ENCODE measurements at regions not wholly inside any gene's neighbourhood (a gene's known extent, or its start where the extent isn't known, plus 50 kb on each side); places are given as distances from the start of the nearest gene placed in this dataset.
"Not testable (repeated sequence)": the region's sequence is repeated elsewhere in the genome, so short reads cannot be mapped to it uniquely, and the experiment has no call there.

GRCh38 chr11:129711760-129712159, 103.9 kb upstream of the TMEM45B start:
- no peaks in the 10 kb centered on the region for H3K4me1 Mint-ChIP-seq
- H3K4me3 Mint-ChIP-seq, result no peak overlapping the region
- TF ChIP-seq CTCF (IDR thresholded peaks at IDR 0.05; ENCODE audit: unreplicated experiment), result no peak
- peaks cover 2% of the 10 kb centered on the region for H3K36me3 Mint-ChIP-seq
- peaks cover 10% of the 10 kb centered on the region for H3K27me3 Mint-ChIP-seq (ENCODE audit: low read depth)
- H3K9me3 Mint-ChIP-seq, result peaks cover 26% of the 10 kb centered on the region
- no peak for DNase-seq (ENCODE audit: low spot score in 2 of 2, unreplicated experiment in 2 of 2)
- H3K27ac Mint-ChIP-seq, result no peak overlapping the region

DNA sequence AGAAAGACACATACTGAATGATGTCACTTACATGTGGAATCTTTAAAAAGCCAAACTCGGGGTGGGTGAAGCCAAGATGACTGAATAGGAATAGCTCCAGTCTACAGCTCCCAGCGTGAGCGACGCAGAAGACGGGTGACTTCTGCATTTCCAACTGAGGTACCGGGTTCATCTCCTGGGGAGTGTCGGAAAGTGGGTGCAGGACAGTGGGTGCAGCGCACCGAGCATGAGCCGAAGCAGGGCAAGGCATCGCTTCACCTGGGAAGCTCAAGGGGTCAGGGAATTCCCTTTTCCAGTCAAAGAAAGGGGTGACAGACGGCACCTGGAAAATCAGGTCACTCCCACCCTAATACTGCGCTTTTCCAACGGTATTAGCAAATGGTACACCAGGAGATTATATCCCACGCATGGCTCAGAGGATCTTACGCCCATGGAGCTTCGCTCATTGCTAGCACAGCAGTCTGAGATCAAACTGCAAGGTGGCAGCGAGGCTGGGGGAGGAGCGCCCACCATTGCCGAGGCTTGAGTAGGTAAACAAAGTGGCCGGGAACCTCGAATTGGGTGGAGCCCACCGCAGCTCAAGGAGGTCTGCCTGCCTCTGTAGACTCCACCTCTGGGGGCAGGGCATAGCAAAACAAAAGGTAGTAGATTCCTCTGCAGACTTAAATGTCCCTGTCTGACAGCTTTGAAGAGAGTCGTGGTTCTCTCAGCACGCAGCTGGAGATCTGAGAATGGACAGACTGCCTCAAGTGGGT, 103.0 kb upstream of the TMEM45B start:
- not testable (repeated sequence) for H3K4me1 Mint-ChIP-seq, H3K27ac Mint-ChIP-seq, H3K36me3 Mint-ChIP-seq, H3K4me3 Mint-ChIP-seq
- peak in 1 of 2 experiments; percentile 19 for DNase-seq (ENCODE audit: low spot score in 2 of 2, unreplicated experiment in 2 of 2)
- Mint-ChIP-seq H3K9me3 (peaks cover 26% of the 10 kb centered on the region), H3K27me3 (ENCODE audit: low read depth) (peaks cover 10% of the 10 kb centered on the region)

DNA sequence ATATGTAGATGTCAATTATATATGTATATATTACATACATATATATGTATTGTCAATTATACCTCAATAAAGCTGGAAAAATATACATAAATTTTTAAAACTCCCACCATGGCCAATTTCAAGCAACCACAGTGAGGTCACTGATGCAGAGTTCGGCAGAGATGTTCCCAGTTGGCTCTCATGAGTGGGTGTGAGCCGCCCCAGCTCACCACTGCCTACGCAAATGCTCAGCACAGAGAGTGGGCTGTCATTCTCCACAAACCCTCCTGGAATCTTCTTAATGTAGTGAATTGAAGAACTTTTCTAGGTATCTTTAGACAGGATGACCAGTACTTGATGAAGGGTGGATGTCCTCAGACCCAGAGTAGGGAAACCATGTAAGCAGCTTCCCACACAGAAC, 96.6 kb upstream of the TMEM45B start:
- Mint-ChIP-seq H3K4me1 (no peaks in the 10 kb centered on the region), H3K27ac (no peak overlapping the region), H3K9me3 (peaks cover 9% of the 10 kb centered on the region), H3K27me3 (ENCODE audit: low read depth) (peaks cover 18% of the 10 kb centered on the region), H3K4me3 (no peak overlapping the region), H3K36me3 (no peaks in the 10 kb centered on the region)
- TF ChIP-seq CTCF (IDR thresholded peaks at IDR 0.05; ENCODE audit: unreplicated experiment), result no peak
- DNase-seq (ENCODE audit: low spot score in 2 of 2, unreplicated experiment in 2 of 2), result no peak

DNA sequence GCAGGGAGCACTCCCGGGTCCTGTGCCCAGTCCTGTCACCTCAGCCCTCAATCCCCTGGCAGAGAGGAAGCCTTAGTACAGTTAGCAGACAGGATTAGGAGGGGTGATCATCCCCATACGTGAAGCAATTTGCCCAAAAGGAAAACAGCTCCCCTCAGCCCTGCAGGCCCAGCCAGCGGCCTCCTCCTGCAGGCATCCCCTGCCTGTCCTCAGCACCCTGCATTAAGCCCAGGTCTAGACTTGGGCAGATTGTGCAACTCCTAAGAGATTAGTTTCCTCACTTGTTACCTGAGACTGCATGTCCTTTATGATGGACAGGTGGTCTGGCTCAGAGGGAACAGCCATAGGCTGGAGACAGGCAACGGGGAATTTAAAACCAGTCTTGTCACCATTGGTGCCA, 95.5 kb upstream of the TMEM45B start:
- Mint-ChIP-seq H3K4me3 (no peak overlapping the region), H3K4me1 (no peaks in the 10 kb centered on the region), H3K36me3 (no peaks in the 10 kb centered on the region), H3K27ac (no peak overlapping the region), H3K27me3 (ENCODE audit: low read depth) (peaks cover 20% of the 10 kb centered on the region), H3K9me3 (peaks cover 8% of the 10 kb centered on the region)
- TF ChIP-seq CTCF (IDR thresholded peaks at IDR 0.05; ENCODE audit: unreplicated experiment), result no peak
- no peak for DNase-seq (ENCODE audit: low spot score in 2 of 2, unreplicated experiment in 2 of 2)

DNA sequence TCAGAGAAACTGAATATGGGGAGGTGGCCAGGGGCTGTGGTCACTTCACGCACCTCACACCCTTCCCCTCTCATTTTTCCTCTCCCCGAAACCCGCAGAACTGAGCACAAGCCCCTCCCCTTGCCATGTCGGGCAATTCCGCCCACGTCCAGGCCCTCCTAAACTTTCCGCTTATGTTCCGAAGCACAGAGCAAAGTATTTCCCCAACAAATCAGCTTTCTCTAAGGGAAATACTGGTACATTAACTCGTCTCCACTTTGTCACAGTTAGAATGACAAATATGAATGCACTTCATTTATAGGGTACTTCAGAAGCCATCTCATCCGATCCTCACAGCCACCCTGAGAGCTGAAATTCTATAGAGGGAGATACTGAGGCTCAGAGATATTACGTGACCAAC, 94.7 kb upstream of the TMEM45B start:
- Mint-ChIP-seq H3K36me3 (no peaks in the 10 kb centered on the region), H3K9me3 (peaks cover 4% of the 10 kb centered on the region), H3K27me3 (ENCODE audit: low read depth) (peaks cover 20% of the 10 kb centered on the region), H3K27ac (no peak overlapping the region), H3K4me3 (no peak overlapping the region), H3K4me1 (no peaks in the 10 kb centered on the region)
- no peak for DNase-seq (ENCODE audit: low spot score in 2 of 2, unreplicated experiment in 2 of 2)
- TF ChIP-seq CTCF (IDR thresholded peaks at IDR 0.05; ENCODE audit: unreplicated experiment), result no peak

DNA sequence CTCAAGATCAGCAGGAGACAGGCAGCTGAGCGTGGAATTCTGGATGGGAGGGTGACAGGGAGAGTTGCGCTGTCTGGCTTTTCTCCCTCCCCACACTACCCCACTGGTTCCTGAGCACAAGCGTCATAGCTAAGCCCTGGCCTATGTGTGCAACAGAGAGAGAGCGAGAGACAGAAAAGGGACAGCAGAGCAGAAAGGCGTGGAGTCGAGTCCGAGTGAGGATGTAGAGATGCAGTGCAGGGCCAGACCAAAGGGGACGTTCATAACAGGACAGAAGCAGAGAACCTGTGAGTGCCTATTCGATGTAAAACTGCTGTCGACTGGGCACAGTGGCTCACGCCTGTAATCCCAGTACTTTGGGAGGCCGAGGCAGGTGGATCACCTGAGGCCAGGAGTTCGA, 94.0 kb upstream of the TMEM45B start:
- H3K4me3 Mint-ChIP-seq, result no peak overlapping the region
- no peak overlapping the region for H3K27ac Mint-ChIP-seq
- H3K36me3 Mint-ChIP-seq, result no peaks in the 10 kb centered on the region
- H3K4me1 Mint-ChIP-seq, result no peaks in the 10 kb centered on the region
- peaks cover 19% of the 10 kb centered on the region for H3K27me3 Mint-ChIP-seq (ENCODE audit: low read depth)
- DNase-seq (ENCODE audit: low spot score in 2 of 2, unreplicated experiment in 2 of 2), result no peak
- H3K9me3 Mint-ChIP-seq, result no peaks in the 10 kb centered on the region
- no peak for TF ChIP-seq CTCF (IDR thresholded peaks at IDR 0.05; ENCODE audit: unreplicated experiment)
